HepG2 (cell line): ENCODE measurements at regions not wholly inside any gene's neighbourhood (a gene's known extent, or its start where the extent isn't known, plus 50 kb on each side); places are given as distances from the start of the nearest gene placed in this dataset.

Experiments
- ATAC-seq: fragments of 200-7000 bp; cut with Tn5 transposase; 3 replicates; pipeline ENCODE4 v1.9.1; 2020; ENCODE audit warnings: mild to moderate bottlenecking, moderate library complexity
- BruUV-seq: library from RNA; stranded (reverse); fragments of 400-500 nt; replicated peaks from 2 replicates; lab custom pipeline; 2021; lab: Mats Ljungman, UMichigan
- CTCF ChIA-PET: fragments of 300-600 bp; formaldehyde crosslinking; extraction: SDS; loops from one replicate; lab custom pipeline; 2021; ENCODE audit warnings: low total read pairs, inconsistent platforms, low intra/inter-chr PET ratio; lab: Yijun Ruan, JAX
- POLR2A ChIA-PET: fragments of 350-600 bp; sonication (Branson Sonifier 250); formaldehyde crosslinking; loops from one replicate; lab custom pipeline; 2020; ENCODE audit warnings: antibody characterized with exemption, inconsistent platforms; lab: Yijun Ruan, JAX
- DNase-seq: peaks from one replicate; pipeline ENCODE4 v3.0.0-alpha.2; 2015; ENCODE audit warnings: low spot score
- FAIRE-seq: peaks from 3 replicates; lab custom pipeline; 2011; peaks lifted over from hg19 to GRCh38; lab: Jason Lieb, UNC
- H2AFZ ChIP-seq: one replicate; pipeline ENCODE4 v1.6.1; 2011; ENCODE audit warnings: low read length, inconsistent platforms
- H3K27ac ChIP-seq: fragments of 300-600 bp; 3 replicates; pipeline ENCODE4 v1.8.0; 2011; ENCODE audit warnings: mixed run types, mild to moderate bottlenecking, mixed read lengths, low read length, inconsistent platforms; ENCODE audit not compliant: insufficient read depth; ENCODE audit errors: extremely low read length
- H3K27me3 ChIP-seq, 2 experiments: fragments of 200-600 bp in 1 of 2; 2 replicates in 1 of 2; 3 replicates in 1 of 2; pipeline versions ENCODE4 v1.6.0 to v1.8.0; 2011; ENCODE audit warnings: low read length in 2 of 2, mild to moderate bottlenecking in 2 of 2, moderate library complexity in 2 of 2, inconsistent platforms in 1 of 2; ENCODE audit not compliant: insufficient read depth in 2 of 2, control insufficient read depth in 1 of 2
- H3K36me3 ChIP-seq, 2 experiments: fragments of 200-600 bp in 1 of 2; replicated peaks in 1 of 2; 2 replicates in 1 of 2; 3 replicates in 1 of 2; pipeline versions ENCODE4 v1.5.1 to v1.8.0; 2011; ENCODE audit warnings: low read length in 2 of 2, inconsistent platforms in 1 of 2; ENCODE audit not compliant: insufficient read depth in 2 of 2, control insufficient read depth in 1 of 2
- H3K4me1 ChIP-seq: 2 replicates; pipeline ENCODE4 v1.5.1; 2012; ENCODE audit warnings: low read length, inconsistent platforms; ENCODE audit not compliant: insufficient read depth
- H3K4me2 ChIP-seq: 2 replicates; pipeline ENCODE4 v1.6.0; 2011; ENCODE audit warnings: low read depth, low read length, inconsistent platforms
- H3K4me3 ChIP-seq, 3 experiments: fragments of 200-600 bp in 1 of 3; sonication (generic), shearing (Covaris generic) in 1 of 3; replicated peaks in 1 of 3; 2 replicates each; pipeline ENCODE4 v1.5.1; 2011 to 2016; ENCODE audit warnings: low read length in 3 of 3, inconsistent platforms in 2 of 3, low read depth in 2 of 3, mild to moderate bottlenecking in 2 of 3, control low read depth in 1 of 3, mixed read lengths in 1 of 3; ENCODE audit not compliant: insufficient read depth in 1 of 3
- H3K79me2 ChIP-seq: one replicate; pipeline ENCODE4 v1.6.1; 2011; ENCODE audit warnings: low read length, inconsistent platforms; ENCODE audit not compliant: insufficient read depth
- H3K9ac ChIP-seq: 2 replicates; pipeline ENCODE4 v1.6.0; 2011; ENCODE audit warnings: mild to moderate bottlenecking, low read depth, low read length, inconsistent platforms; ENCODE audit not compliant: insufficient read depth
- H3K9me3 ChIP-seq: 2 replicates; pipeline ENCODE4 v1.5.1; 2012; ENCODE audit warnings: mild to moderate bottlenecking, low read length
- H4K20me1 ChIP-seq: 2 replicates; pipeline ENCODE4 v1.6.0; 2011; ENCODE audit warnings: inconsistent platforms, mild to moderate bottlenecking, low read length, moderate library complexity; ENCODE audit not compliant: insufficient read depth
- FOXK2 ChIP-seq: fragments of 450-650 bp; IDR thresholded peaks from 2 replicates; pipeline ENCODE4 v1.6.1; 2016
- KLF16 ChIP-seq, 2 experiments: sonication (generic) in 1 of 2; formaldehyde crosslinking in 1 of 2; IDR thresholded peaks; 2 replicates each; pipeline versions ENCODE4 v1.6.1 to v1.8.0; 2016 to 2023; ENCODE audit warnings: missing genetic modification reagents in 2 of 2, missing compliant biosample characterization in 1 of 2
- MEF2D ChIP-seq: sonication (generic); formaldehyde crosslinking; IDR thresholded peaks from 2 replicates; pipeline ENCODE4 v1.5.1; 2020; ENCODE audit warnings: mild to moderate bottlenecking, missing genetic modification reagents
- PLSCR1 ChIP-seq: sonication (generic); formaldehyde crosslinking; IDR thresholded peaks from 2 replicates; pipeline ENCODE4 v1.5.0; 2020; ENCODE audit warnings: missing genetic modification reagents, mild to moderate bottlenecking, borderline replicate concordance
- ZKSCAN1 ChIP-seq: fragments of 150-350 bp; IDR thresholded peaks from 2 replicates; pipeline ENCODE4 v1.6.1; 2014; ENCODE audit warnings: low read length
- WGBS: methylation state at CpG from one replicate; pipeline ENCODE4 v1.1.6; 2017; ENCODE audit warnings: low lambda C conversion rate; 5-methylcytosine and 5-hydroxymethylcytosine counted together
- in situ Hi-C: cut with HindIII; loops from 2 replicates; pipeline ENCODE4 v1.10.0; 2017; ENCODE audit warnings: low pct_unique_long_range_greater_than_20kb; ENCODE audit not compliant: extremely low pct_ligation_motif_present
- intact Hi-C: fragments of 100-400 bp; cut with micrococcal nuclease; formaldehyde crosslinking; loops from one replicate; pipeline ENCODE4 v1.10.0; 2022; ENCODE audit not compliant: unreplicated experiment
- TF ChIP-seq, protein P1 (sequence below): sonication (generic); formaldehyde crosslinking; IDR thresholded peaks from 2 replicates; pipeline ENCODE4 v1.4.0; 2020; ENCODE audit warnings: missing genetic modification reagents
- TF ChIP-seq, protein P2 (sequence below): sonication (generic); formaldehyde crosslinking; IDR thresholded peaks from 2 replicates; pipeline ENCODE4 v1.4.0; 2020; ENCODE audit warnings: mild to moderate bottlenecking, missing genetic modification reagents
- TF ChIP-seq, protein P3 (sequence below): sonication (generic); formaldehyde crosslinking; IDR thresholded peaks from 2 replicates; pipeline ENCODE4 v1.4.0; 2020; ENCODE audit warnings: mild to moderate bottlenecking, missing genetic modification reagents

- BruUV-seq = no TSS peak
These were observed 715.5 kb downstream of the SORCS3 start for GRCh38 chr10:105356626-105357025.

More at GRCh38 chr10:105356626-105357025, 715.5 kb downstream of the SORCS3 start:
- Histone ChIP-seq H3K36me3 (no peaks in the 10 kb centered on the region), H3K4me2 (no peak overlapping the region), H3K4me3 (no peak overlapping the region), H2AFZ (no peak overlapping the region), H3K27me3 (no peaks in the 10 kb centered on the region), H3K4me1 (no peaks in the 10 kb centered on the region), H3K79me2 (no peaks in the 10 kb centered on the region), H4K20me1 (no peaks in the 10 kb centered on the region), H3K9ac (no peak overlapping the region), H3K9me3 (peaks cover 11% of the 10 kb centered on the region; the same call in 1 of the 2 replicates), H3K27ac (no peak overlapping the region)
- ATAC-seq = no peak
- no peak for DNase-seq
- WGBS = 8% methylated on average over 2 of the region's 2 CpGs
- in situ Hi-C loops (no loop called here), intact Hi-C loops (no loop called here)
- CTCF ChIA-PET = no interaction called here
- TF ChIP-seq, protein P1, sequence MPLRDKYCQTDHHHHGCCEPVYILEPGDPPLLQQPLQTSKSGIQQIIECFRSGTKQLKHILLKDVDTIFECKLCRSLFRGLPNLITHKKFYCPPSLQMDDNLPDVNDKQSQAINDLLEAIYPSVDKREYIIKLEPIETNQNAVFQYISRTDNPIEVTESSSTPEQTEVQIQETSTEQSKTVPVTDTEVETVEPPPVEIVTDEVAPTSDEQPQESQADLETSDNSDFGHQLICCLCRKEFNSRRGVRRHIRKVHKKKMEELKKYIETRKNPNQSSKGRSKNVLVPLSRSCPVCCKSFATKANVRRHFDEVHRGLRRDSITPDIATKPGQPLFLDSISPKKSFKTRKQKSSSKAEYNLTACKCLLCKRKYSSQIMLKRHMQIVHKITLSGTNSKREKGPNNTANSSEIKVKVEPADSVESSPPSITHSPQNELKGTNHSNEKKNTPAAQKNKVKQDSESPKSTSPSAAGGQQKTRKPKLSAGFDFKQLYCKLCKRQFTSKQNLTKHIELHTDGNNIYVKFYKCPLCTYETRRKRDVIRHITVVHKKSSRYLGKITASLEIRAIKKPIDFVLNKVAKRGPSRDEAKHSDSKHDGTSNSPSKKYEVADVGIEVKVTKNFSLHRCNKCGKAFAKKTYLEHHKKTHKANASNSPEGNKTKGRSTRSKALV = no peak
- TF ChIP-seq, protein P2, sequence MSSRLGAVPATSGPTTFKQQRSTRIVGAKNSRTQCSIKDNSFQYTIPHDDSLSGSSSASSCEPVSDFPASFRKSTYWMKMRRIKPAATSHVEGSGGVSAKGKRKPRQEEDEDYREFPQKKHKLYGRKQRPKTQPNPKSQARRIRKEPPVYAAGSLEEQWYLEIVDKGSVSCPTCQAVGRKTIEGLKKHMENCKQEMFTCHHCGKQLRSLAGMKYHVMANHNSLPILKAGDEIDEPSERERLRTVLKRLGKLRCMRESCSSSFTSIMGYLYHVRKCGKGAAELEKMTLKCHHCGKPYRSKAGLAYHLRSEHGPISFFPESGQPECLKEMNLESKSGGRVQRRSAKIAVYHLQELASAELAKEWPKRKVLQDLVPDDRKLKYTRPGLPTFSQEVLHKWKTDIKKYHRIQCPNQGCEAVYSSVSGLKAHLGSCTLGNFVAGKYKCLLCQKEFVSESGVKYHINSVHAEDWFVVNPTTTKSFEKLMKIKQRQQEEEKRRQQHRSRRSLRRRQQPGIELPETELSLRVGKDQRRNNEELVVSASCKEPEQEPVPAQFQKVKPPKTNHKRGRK (CRISPR knock-in tag) = no peak
- no peak for TF ChIP-seq ZKSCAN1
- TF ChIP-seq FOXK2 = no peak
- no peak for TF ChIP-seq MEF2D (CRISPR knock-in tag)
- no peak for TF ChIP-seq KLF16 (CRISPR knock-in tag; IDR thresholded peaks at IDR 0.05)
- TF ChIP-seq, protein P3, sequence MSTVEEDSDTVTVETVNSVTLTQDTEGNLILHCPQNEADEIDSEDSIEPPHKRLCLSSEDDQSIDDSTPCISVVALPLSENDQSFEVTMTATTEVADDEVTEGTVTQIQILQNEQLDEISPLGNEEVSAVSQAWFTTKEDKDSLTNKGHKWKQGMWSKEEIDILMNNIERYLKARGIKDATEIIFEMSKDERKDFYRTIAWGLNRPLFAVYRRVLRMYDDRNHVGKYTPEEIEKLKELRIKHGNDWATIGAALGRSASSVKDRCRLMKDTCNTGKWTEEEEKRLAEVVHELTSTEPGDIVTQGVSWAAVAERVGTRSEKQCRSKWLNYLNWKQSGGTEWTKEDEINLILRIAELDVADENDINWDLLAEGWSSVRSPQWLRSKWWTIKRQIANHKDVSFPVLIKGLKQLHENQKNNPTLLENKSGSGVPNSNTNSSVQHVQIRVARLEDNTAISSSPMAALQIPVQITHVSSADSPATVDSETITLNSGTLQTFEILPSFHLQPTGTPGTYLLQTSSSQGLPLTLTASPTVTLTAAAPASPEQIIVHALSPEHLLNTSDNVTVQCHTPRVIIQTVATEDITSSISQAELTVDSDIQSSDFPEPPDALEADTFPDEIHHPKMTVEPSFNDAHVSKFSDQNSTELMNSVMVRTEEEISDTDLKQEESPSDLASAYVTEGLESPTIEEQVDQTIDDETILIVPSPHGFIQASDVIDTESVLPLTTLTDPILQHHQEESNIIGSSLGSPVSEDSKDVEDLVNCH (CRISPR knock-in tag) = no peak
- TF ChIP-seq PLSCR1 (CRISPR knock-in tag) = no peak
- no peak for FAIRE-seq
- POLR2A ChIA-PET = no interaction called here
